Peyer's patch (tissue), 4 donors: ENCODE measurements at regions not wholly inside any gene's neighbourhood (a gene's known extent, or its start where the extent isn't known, plus 50 kb on each side); places are given as distances from the start of the nearest gene placed in this dataset.

Experiments
- POLR2A ChIP-seq, 2 donors: fragments of 450-650 bp; IDR thresholded peaks; one replicate each; pipeline ENCODE4 v1.5.1; 2017; ENCODE audit warnings: antibody characterized with exemption in 2 of 2, mild to moderate bottlenecking in 2 of 2, moderate library complexity in 2 of 2
- TF ChIP-seq, protein P1 (sequence below), 6 experiments: fragments of 450-650 bp in 4 of 6; fragments of 200-600 bp in 2 of 6; sonication (generic) in 1 of 6; IDR thresholded peaks; one replicate each; pipeline ENCODE4 v1.5.1; 2017 to 2019; ENCODE audit warnings: antibody characterized with exemption in 6 of 6, mild to moderate bottlenecking in 3 of 6, moderate library complexity in 1 of 6

GRCh38 chr6:12459945-12460661 is 169.9 kb downstream of the EDN1 start:
- TF ChIP-seq, protein P1, sequence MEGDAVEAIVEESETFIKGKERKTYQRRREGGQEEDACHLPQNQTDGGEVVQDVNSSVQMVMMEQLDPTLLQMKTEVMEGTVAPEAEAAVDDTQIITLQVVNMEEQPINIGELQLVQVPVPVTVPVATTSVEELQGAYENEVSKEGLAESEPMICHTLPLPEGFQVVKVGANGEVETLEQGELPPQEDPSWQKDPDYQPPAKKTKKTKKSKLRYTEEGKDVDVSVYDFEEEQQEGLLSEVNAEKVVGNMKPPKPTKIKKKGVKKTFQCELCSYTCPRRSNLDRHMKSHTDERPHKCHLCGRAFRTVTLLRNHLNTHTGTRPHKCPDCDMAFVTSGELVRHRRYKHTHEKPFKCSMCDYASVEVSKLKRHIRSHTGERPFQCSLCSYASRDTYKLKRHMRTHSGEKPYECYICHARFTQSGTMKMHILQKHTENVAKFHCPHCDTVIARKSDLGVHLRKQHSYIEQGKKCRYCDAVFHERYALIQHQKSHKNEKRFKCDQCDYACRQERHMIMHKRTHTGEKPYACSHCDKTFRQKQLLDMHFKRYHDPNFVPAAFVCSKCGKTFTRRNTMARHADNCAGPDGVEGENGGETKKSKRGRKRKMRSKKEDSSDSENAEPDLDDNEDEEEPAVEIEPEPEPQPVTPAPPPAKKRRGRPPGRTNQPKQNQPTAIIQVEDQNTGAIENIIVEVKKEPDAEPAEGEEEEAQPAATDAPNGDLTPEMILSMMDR (IDR thresholded peaks at IDR 0.05), result no peak
- no peak for TF ChIP-seq POLR2A (IDR thresholded peaks at IDR 0.05)
